Ovary (tissue), 7 donors: ENCODE measurements at regions not wholly inside any gene's neighbourhood (a gene's known extent, or its start where the extent isn't known, plus 50 kb on each side); places are given as distances from the start of the nearest gene placed in this dataset.
"Not testable (repeated sequence)": the region's sequence is repeated elsewhere in the genome, so short reads cannot be mapped to it uniquely, and the experiment has no call there.

ENCODE experiments used
- DNase-seq, 5 donors: peaks; one replicate each; pipeline ENCODE4 v3.0.0-alpha.2; 2019 to 2020
- H3K27ac ChIP-seq, 2 donors: fragments of 200-600 bp; one replicate each; pipeline versions ENCODE4 v1.5.1 to v1.8.0; 2019 to 2022
- H3K27me3 ChIP-seq: fragments of 200-600 bp; one replicate; pipeline ENCODE4 v1.8.0; 2022
- H3K36me3 ChIP-seq: fragments of 200-600 bp; sonication (generic); one replicate; pipeline ENCODE4 v1.5.1; 2019
- H3K4me1 ChIP-seq: one replicate; pipeline ENCODE4 v1.8.1; 2013; ENCODE audit warnings: mild to moderate bottlenecking, moderate library complexity; ENCODE audit not compliant: insufficient read depth
- H3K4me3 ChIP-seq: fragments of 200-600 bp; sonication (generic); one replicate; pipeline ENCODE4 v1.5.1; 2017
- H3K9me3 ChIP-seq, 2 donors: fragments of 200-600 bp in 1 of 2; sonication (generic) in 1 of 2; one replicate each; pipeline versions ENCODE4 v1.5.1 to v1.8.1; 2013 to 2019; ENCODE audit warnings: mild to moderate bottlenecking in 1 of 2, moderate library complexity in 1 of 2
- CTCF ChIP-seq, 3 donors: fragments of 450-650 bp in 2 of 3; fragments of 200-600 bp in 1 of 3; IDR thresholded peaks; one replicate each; pipeline versions ENCODE4 v1.5.1 to v1.8.0; 2016 to 2022; ENCODE audit warnings: antibody characterized with exemption in 3 of 3, mild to moderate bottlenecking in 1 of 3
- EP300 ChIP-seq: sonication (generic); formaldehyde crosslinking; IDR thresholded peaks from one replicate; pipeline ENCODE4 v1.6.1; 2017; ENCODE audit warnings: antibody characterized with exemption
- POLR2A ChIP-seq: fragments of 450-650 bp; IDR thresholded peaks from one replicate; pipeline ENCODE4 v1.6.1; 2017; ENCODE audit warnings: antibody characterized with exemption, mild to moderate bottlenecking, moderate library complexity
- WGBS, 3 donors: extraction: QIAGEN DNeasy Blood & Tissue Kit in 1 of 3; methylation state at CpG; one replicate each; pipeline versions ENCODE4 v1.1.5 to v1.1.7; 2013 to 2017; 5-methylcytosine and 5-hydroxymethylcytosine counted together
- intact Hi-C, 4 donors: fragments of 100-400 bp; cut with DNase I; formaldehyde crosslinking; loops; one replicate each; pipeline versions ENCODE4 v1.11.0 to v1.15.1; 2022 to 2023
- donor health status: DM: no; HTN: no; CAD: no; lungs with moderate emphysema.
- donor health status: DM: no; HTN: no; CAD: no.
- donor health status: Bipolar disorder and iron deficiency.
- donor health status: DM: no; HTN: no; CAD: no.
- donor health status: DM: yes; HTN: yes; CAD: no.

- H3K36me3 ChIP-seq = no peaks in the 10 kb centered on the region
- H3K27me3 ChIP-seq = no peaks in the 10 kb centered on the region
- no peak overlapping the region for H3K4me3 ChIP-seq
- intact Hi-C loops = no loop called here
- H3K4me1 ChIP-seq = no peaks in the 10 kb centered on the region
- DNase-seq = no peak
- H3K9me3 ChIP-seq = no peaks in the 10 kb centered on the region
- TF ChIP-seq CTCF (IDR thresholded peaks at IDR 0.05) (no peak), EP300 (no peak), POLR2A (no peak)
- H3K27ac ChIP-seq = no peak overlapping the region
Measured at GRCh38 chr4:77445823-77446222, 159.8 kb upstream of the CXCL13 start.

- intact Hi-C loops = no loop called here
- Histone ChIP-seq H3K9me3 (no peaks in the 10 kb centered on the region), H3K4me1 (no peaks in the 10 kb centered on the region), H3K27ac (no peak overlapping the region), H3K27me3 (no peaks in the 10 kb centered on the region), H3K4me3 (no peak overlapping the region), H3K36me3 (no peaks in the 10 kb centered on the region)
- TF ChIP-seq EP300 = no peak
- no peak for TF ChIP-seq POLR2A
- no peak for TF ChIP-seq CTCF (IDR thresholded peaks at IDR 0.05)
- DNase-seq = no peak
- 54 to 64% (median 62%) methylated on average over 4 of the region's 4 CpGs for WGBS, 3 donors
Measured at GRCh38 chr4:77446601-77447000, 159.0 kb upstream of the CXCL13 start.

- Histone ChIP-seq H3K27me3 (no peaks in the 10 kb centered on the region), H3K27ac (no peak overlapping the region), H3K9me3 (no peaks in the 10 kb centered on the region), H3K4me1 (no peaks in the 10 kb centered on the region), H3K36me3 (no peaks in the 10 kb centered on the region), H3K4me3 (no peak overlapping the region)
- intact Hi-C loops = no loop called here
- no peak for DNase-seq
- TF ChIP-seq EP300 = no peak
- TF ChIP-seq POLR2A = no peak
- TF ChIP-seq CTCF (IDR thresholded peaks at IDR 0.05) = no peak
- WGBS, 3 donors = 17 to 23% (median 21%) methylated on average over 2 of the region's 2 CpGs
Measured at GRCh38 chr4:77449171-77449570, 156.4 kb upstream of the CXCL13 start.

GRCh38 chr4:77450006-77450405, 155.6 kb upstream of the CXCL13 start:
- Histone ChIP-seq H3K9me3 (no peaks in the 10 kb centered on the region), H3K27me3 (no peaks in the 10 kb centered on the region), H3K4me3 (no peak overlapping the region), H3K4me1 (no peaks in the 10 kb centered on the region), H3K27ac (no peak overlapping the region), H3K36me3 (no peaks in the 10 kb centered on the region)
- 14 to 25% (median 17%) methylated on average over 4 of the region's 4 CpGs for WGBS, 3 donors
- no peak for TF ChIP-seq EP300
- TF ChIP-seq POLR2A = no peak
- no peak for TF ChIP-seq CTCF (IDR thresholded peaks at IDR 0.05)
- intact Hi-C loops = no loop called here
- DNase-seq = no peak

- no peak overlapping the region for H3K4me3 ChIP-seq
- WGBS, 3 donors = 0 to 72% (median 59%) methylated on average over 1 of the region's 1 CpG
- H3K36me3 ChIP-seq = no peaks in the 10 kb centered on the region
- no peaks in the 10 kb centered on the region for H3K9me3 ChIP-seq
- DNase-seq = no peak
- H3K27me3 ChIP-seq = no peaks in the 10 kb centered on the region
- TF ChIP-seq CTCF (IDR thresholded peaks at IDR 0.05) (no peak), EP300 (no peak), POLR2A (no peak)
- H3K27ac ChIP-seq = no peak overlapping the region
- intact Hi-C loops = no loop called here
- no peaks in the 10 kb centered on the region for H3K4me1 ChIP-seq
Measured at GRCh38 chr4:77451530-77451929, 154.1 kb upstream of the CXCL13 start.

- H3K4me3 ChIP-seq, H3K27me3 ChIP-seq, intact Hi-C loops, H3K36me3 ChIP-seq, DNase-seq, H3K4me1 ChIP-seq, H3K27ac ChIP-seq, H3K9me3 ChIP-seq: not testable (repeated sequence)
- 53 to 76% (median 67%) methylated on average over 5 of the region's 5 CpGs for WGBS, 3 donors
Measured at GRCh38 chr4:77452117-77452516, 153.5 kb upstream of the CXCL13 start.
